AG08396 (cell line): ENCODE measurements at regions not wholly inside any gene's neighbourhood (a gene's known extent, or its start where the extent isn't known, plus 50 kb on each side); places are given as distances from the start of the nearest gene placed in this dataset.

Experiments
- DNase-seq: peaks from one replicate; pipeline ENCODE4 v3.0.0; 2012; ENCODE audit warnings: low spot score, mixed read lengths

DNA sequence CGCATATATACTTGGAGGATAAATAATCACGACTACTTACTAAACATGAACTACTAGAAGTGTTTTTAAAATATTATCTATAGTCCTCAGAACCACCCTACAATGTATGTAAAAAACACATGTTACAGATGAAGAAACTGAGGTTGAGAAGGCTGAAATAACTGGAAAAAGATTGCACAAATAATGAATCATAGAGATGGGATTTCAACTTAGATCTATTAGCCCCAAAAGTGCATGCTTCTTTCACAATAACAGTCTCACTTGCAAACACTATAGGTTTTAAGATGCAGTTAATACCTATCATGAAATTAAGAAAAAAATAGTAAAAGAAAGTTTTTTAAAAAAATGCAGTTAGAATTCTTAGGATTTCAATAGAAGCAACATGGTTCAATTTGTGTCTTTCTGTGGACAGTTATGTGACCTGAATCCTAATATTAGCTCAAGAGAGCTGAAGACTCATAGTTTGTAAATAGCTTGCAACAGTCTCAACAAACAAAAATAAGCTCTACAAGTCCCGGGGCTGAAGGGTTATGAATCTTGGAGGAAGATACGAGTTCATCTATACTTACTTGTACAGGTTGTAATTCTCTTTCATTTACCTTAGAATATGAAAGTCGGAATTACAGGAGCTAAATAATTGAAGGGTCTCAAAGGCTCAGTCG, 58.6 kb upstream of the NTPCR start:
- DNase-seq = no peak

DNA sequence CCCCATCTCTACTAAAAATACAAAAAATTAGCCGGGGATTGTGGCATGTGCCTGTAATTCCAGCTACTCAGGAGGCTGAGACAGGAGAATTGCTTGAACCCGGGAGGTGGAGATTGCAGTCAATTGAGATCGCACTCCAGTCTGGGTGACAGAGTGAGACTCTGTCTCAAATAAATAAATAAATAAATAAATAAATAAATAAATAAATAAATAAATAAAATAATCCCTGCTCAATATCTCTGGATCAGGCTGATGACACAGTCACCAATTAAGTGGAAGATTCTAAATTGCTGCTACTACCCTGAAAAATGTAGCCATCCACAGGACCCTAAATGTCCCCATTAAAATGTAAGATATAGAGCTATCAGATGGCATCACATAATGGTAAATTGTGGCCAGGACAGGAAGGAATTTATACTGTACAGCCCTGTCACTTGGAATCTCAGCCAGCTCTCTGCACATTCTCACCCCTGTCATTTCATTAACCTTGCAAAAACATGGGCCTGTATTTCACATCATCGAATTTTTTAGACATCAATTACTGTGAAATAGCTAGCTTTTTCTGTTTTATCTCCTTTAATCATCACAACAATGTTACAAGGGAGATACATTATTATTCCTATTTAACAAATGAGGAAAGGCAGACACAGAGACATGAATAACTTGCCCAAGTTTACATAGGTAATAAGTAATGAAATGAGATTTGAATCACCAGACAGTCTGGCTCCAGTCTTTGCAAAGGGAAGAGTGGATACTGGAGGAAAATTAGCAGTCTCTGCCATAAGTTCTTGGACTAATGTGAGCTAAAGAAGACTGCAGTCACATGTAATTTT, 56.7 kb upstream of the NTPCR start:
- DNase-seq = no peak

DNA sequence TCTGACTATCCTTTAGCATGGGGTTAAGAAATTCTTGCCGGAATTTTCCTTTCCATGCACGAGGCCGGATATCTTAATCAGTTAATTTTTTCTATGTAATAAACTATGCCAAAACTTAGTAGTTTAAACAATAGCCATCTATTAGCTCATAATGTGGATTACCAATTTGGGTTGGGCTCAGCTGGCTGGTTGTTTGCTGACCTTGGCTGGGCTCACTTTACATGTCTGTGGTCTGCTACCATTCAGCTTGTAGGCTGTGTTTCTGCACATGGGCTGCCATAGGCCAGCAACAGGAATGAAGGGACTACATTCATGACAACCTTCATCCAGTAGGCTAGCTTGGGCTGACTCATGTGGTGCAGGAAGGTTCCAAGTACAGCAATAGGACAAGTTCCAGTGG, 56.0 kb upstream of the NTPCR start:
- no peak for DNase-seq

DNA sequence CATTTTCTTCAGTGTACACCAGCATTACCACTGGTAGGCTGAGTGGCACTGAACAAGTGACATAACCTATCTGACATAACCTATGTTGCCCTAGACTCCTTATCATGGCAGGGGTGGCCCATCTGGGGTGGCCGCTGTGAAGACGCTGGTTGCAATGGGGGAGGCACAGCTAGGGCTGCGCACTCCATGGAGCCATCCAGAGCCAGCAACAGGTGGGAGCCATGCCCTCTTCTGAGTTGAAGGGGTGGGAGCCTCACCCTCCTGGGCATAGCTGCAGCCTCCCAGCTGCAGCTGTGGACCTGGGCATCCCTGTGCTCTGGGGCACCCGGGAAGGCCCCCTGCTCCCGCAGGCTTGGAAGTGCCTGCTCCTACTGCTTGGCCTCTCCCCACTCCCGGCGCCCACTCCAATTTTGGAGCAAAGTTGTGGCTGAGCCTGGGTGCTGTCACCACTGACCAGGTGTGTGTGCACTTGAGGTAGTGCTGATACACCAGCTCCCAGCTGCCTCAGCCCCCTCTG, 52.4 kb upstream of the NTPCR start:
- DNase-seq = no peak

DNA sequence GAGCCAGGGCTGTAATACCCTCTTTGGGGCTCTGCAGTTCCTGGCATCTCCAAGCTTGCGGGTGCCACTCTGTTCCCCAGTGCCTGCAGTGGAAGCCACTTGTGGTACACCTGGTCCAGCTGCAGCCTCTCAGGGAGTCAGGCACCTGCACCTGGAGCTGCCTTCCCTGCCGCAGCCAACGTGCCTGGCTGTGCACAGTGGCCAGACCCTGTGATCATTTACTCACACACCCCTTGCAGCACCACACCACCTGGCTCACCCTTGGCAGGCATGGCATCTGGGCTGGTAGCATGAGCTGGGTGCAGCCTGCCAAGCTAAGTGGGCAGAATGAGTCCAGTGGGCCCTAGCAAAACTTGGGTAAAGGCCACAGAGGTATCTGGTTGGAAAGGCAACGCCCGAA, 51.1 kb upstream of the NTPCR start:
- DNase-seq = no peak

DNA sequence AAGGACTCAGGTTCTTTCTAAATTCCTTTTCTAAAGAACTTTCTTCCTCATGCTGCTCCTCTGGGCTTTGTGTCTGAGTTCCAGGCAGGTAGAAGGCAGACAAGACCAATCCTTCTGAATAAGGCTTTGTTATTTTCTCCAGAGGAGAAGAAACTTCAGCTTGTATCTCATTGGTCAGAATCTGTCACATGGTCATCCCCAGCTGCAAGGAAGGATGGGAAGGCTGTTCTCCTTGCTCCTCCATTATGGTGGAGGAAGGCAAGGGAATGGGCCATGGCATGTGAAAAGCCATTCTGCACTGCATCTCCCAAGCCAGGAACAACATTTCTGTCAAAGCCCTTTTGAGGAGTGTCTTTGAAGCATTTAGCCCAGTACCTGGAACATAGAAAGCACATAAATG, 50.6 kb upstream of the NTPCR start:
- no peak for DNase-seq
